HG03135 (cell line): ENCODE measurements at regions not wholly inside any gene's neighbourhood (a gene's known extent, or its start where the extent isn't known, plus 50 kb on each side); places are given as distances from the start of the nearest gene placed in this dataset.
"Not testable (repeated sequence)": the region's sequence is repeated elsewhere in the genome, so short reads cannot be mapped to it uniquely, and the experiment has no call there.

Source experiments
- ATAC-seq: cut with Tn5 transposase; IDR thresholded peaks from one replicate; pipeline ENCODE4 v1.9.1; 2021; ENCODE audit warnings: mild to moderate bottlenecking, moderate library complexity; ENCODE audit not compliant: unreplicated experiment

DNA sequence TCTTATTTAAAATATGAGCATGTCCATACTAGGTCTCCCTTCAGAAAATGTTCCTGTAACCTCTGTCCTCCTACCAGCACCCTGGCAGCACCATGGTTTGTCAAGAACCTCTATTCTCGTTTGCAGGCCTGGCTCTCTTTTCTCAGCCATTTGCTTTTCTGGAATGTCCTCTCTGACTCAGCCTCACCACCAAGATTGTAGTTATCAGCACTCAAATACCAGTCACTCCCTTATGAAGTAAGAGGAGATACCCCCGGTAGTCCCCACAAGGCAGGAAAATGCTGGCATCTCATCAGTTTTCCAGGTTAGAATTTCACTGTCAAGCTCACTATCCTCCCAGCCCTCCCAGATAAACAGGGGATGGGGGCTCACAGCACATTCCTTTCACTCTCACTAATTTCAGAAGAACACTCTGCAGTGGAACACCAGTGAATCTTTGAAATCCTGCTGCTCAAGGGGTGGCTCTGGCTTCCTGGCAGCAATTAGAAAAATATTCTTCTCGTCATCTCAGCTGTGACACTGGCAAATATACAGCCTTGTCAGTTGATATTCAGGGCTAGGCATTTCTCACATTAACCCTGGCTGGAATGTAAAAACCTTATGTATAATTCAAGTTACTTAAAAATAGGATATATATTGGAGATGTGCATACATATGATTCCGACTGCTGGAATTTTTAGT is 129.2 kb downstream of the TBX18 start:
- no peak for ATAC-seq

DNA sequence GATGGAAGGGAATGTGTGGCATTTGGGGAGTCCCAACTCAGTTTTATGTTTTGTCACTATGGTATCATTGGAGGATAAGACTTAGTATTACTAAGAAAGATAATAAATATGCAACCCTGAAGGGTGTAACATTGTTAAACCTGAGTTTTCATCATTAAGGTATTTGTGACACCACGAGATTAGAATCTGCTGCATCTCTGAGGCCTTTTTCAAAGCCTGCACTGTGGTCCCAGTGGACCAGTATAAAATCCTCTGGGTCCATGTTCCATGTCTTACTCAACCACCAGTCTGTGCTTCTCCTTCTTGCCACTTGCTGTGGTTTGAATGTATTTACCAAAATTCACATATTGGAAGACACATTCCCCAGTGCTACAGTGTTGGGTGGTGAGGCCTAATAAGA is 130.6 kb downstream of the TBX18 start:
- no peak for ATAC-seq

DNA sequence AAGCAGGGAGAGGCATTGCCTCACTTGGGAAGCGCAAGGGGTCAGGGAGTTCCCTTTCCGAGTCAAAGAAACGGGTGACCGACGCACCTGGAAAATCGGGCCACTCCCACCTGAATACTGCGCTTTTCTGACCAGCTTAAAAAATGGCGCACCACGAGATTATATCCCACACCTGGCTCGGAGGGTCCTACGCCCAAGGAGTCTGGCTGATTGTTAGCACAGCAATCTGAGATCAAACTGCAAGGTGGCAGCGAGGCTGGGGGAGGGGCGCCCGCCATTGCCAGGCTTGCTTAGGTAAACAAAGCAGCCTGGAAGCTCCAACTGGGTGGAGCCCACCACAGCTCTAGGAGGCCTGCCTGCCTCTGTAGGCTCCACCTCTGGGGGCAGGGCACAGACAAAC is 137.9 kb downstream of the TBX18 start:
- ATAC-seq: not testable (repeated sequence)

DNA sequence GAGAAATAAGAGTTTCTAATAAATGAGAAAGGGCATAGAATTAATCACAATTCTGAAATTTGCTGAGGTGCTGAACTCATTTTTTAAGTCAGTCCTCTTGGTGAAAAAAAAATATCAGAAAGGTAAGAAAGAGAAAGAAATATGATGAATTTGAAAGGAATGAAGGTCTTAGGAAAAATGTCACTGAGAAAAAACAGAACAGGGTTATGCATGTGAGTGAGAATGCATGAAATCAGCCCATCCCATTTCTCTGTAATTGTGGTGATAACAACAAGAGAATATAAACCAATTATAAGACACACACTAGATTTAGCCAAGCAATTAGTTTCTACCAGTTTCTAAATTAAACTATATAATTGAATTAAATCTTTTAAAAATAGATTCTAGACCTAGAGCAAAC is 138.9 kb downstream of the TBX18 start:
- ATAC-seq: no peak

DNA sequence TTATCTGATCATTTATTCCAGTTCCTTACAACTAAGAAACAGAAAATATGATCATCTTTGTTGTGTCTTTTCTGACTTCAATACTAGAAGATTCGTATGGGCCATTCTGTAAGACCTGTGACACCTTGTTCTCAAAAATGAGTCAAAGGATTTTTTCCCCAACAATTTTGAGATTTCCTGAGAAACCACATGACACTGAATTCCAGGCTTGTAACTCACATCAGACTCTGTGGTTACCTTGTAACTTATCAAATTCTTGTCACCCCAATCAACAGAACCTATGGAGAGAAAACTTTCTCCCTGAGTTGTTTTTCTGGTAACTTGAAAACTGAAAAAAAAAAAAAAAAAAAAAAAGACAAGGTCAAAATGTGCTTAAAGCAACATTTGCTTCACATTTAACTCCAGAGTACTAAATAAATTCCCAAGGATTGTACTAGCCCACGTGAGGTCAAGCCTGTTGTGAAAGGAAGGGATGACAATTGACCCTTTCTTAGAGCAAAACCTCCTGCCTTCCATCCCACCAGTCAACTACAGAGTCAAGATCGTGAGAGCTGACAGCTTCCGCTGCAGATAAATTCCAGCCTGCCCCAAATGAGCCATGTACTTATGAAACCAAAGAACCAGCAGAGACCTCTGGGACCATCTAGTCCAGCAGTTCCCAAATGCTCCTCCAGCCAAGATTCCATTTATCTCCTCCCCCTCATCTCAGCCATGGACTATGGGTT is 140.3 kb downstream of the TBX18 start:
- ATAC-seq: no peak

DNA sequence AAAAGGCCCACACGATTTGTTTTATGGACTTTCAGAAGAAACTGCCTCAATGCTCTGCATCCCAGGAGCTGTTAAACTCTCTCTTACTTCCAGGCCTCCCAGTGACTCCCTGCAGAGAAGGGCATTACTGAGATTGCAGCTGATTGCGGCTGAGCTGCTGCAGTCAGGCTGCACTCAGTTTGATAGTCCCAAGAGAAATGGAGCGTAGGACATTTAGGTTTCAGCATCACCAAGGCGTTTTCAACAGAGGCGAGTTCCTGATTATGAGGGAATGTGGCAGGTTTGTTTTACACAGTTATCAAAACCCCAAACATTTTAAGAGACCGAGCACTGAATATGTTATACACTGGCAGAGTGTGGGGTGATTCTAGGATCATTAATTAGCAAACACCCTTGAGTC is 145.6 kb downstream of the TBX18 start:
- ATAC-seq: no peak

DNA sequence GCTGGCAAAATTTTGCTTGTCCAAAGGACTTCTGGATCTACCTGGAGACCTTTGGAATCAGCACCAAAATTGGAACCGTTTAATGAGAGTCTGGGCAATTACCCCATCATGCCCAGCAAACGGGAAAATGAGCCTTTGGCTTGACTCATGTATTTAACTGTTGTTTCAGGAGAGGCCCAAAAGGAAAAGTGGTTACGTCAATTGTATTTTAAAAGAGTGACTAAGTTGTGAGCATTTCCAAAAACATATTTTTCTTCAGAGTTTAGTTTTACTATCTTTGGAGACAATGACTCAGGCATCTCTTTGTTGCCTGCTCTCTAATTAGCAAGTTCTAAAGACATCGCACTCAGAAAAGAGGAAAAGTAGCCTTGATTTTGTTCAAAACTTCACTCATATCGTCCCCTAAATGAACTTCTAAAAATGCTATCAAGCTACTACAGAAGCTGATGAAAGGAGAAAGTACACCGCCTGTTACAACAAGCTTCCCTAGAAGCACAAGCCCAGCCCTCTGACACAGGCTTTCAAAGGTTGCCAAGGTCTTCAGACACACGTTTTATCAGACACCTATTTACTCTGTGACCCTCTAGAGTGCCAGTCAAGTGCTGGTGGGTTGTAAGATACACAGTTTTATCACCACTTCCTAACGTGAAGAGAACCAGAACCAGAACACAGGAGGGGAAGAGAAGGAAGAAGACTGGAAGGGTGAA is 146.2 kb downstream of the TBX18 start:
- ATAC-seq: no peak

DNA sequence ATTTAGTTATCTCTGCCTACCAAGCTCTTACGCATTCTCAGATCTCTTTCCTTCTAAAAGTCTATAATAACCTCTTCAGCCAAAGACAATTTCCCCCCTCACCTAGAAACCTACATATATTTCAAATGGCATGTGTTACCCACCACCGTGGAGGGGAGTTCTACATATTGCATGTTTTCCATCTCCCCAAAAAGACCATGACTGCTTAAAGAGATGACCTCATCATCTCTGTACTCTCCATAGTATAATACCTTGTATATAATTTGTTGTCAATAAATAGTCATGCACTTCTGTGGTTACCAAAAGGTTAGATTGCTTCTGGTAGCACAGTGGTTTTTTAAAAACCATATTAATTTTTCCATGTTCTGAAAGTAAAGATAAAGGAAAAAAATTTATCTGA is 148.4 kb downstream of the TBX18 start:
- no peak for ATAC-seq

DNA sequence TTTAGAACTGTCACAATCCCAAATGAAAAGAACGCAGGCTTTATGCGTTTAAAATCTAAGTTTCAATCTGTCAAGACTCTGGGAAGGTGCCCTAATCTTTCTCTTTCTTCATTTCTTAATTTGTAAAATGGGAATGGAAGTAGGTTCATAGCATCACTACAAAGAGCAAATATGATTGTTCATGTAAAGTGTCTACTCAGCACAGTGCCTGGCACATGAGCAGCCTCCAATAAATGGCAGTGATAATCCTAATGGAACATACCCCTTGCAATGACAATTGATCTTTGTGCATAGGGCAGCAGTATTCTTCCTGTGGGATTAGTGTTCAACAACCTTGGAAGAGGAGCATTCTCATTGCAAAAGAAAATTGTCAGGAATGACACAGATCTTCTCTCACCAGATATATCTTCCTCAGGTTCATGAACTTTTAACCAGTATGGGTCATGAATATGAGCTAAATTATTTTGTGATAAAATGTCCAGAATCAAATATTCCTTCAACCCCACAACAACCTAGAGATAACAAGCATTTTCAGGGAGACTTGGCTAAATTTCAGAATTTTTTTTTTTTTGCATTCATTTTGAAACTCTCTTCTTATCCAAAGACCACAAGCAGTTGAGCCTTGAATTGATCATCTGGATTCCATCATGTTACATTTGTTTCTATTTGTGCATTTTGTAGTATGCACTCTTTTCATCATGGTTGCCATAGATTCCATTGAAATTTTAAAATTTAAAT is 149.1 kb downstream of the TBX18 start:
- ATAC-seq: no peak

DNA sequence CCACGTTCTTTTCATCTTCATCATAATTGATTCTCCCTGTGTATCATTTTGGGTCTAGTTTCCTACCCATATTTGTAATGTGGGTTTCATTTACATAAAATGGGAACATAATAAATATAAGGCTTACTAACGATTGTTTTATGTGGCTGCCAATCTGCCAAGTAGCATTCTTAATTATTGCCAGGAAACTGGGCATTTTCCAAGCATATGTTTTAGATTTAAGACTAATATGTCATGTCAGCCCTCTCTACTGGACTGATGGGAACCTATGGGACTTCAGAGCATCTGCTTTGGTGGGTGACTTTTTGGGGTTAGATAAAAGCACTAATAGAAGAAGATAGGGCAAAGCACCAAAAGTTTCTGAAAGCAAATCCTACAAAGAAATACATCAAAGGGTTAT is 157.5 kb downstream of the TBX18 start:
- no peak for ATAC-seq

DNA sequence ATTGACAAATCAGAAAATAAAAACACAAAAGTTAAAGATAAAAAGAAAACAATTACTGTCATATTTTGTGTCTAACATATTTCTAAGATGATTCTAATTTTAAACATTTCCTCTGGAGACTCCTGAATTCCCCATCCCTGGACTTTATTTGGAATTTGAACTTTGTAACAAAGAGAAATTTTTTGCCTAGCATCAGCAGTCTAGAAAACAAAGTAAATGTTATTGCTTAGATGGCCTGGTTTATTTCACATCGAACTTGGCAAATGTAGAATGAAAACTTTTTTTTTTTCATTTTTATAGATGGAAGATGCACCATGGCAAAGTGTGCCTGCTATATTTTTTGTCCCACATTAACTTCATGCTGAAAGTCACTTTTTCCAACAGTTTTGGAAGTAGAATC is 159.1 kb downstream of the TBX18 start:
- no peak for ATAC-seq

DNA sequence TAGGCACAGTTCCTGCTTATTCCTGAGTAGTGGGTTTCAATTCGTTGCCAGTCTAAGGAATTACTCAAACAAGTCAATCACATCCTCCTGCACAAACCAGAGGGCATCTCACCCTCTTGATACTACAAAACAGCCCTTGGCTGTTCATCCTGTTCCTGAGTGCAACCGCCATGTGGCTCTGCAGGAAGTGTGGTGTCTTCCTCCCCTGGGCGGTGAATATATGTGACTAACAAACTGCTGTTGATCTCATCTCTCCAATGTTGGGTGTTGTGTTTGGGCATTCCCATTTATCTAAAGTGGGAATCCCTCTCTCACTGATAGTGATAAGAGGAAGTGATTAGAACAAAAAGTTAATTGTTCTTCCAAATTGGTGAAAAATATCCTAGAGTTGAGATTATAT is 163.0 kb downstream of the TBX18 start:
- no peak for ATAC-seq

DNA sequence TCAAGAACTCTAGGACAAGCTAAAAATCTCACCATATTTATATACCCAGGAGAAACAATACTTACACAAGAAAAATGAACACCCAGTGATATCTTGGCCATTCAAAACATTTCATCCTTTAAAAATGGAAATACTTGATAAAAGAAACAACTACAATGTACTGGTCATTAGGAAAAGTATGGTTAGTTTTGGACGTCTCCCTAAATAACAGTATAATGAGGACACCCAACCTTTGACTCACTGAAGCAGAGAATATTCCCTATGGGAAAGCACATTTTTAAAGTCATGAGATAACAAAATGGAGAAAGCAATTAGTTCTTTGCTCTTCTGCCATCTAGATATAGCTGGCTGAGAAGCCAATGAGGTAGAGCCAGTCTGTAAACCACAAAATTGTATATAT is 164.4 kb downstream of the TBX18 start:
- ATAC-seq: no peak

DNA sequence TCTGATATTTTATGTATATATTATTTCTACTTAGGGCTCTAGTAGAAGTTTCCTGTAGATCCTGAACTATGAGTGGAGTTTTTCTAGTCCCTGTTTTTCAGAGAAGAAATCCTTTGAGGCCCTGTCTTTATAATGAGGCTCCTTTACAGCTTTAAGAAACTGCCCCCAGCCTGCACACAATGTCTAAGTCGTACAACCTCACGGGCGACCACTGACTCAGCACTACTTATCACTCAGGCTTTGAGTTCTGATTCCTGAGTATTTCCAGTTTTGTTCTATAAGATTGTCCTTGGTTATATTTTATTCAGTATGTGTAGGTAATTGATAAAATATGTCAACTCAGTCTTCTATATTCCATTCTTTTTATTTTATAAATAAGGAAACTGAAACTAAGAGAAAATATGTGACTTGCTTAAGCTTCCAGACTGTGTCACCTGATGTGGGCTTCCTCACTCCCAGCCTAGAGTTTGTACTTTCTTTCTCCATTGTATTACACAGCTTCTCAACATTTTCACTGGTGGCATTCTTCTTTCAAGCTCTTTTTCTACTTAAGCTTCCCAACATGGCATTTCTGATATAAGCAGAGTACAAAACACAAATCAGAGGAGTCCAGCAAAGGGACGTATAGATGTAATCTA is 167.0 kb downstream of the TBX18 start:
- no peak for ATAC-seq

DNA sequence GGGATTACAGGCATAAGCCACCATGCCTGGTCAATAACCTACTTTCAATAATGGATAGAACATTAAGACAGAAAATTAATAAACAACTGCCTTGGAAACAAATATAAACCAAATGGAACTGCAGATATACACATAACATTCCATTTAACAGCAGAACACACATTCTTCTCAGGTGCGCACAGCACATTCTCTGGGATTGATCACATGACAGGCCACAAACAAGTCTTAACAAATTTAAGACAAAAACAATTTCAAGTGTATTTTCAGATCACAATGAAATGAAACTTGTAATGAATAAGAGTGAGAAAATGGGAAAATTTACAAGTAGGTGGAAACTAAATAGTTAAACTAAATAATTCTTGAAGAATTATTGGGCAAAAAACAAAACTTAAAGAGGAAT is 167.9 kb downstream of the TBX18 start:
- no peak for ATAC-seq

DNA sequence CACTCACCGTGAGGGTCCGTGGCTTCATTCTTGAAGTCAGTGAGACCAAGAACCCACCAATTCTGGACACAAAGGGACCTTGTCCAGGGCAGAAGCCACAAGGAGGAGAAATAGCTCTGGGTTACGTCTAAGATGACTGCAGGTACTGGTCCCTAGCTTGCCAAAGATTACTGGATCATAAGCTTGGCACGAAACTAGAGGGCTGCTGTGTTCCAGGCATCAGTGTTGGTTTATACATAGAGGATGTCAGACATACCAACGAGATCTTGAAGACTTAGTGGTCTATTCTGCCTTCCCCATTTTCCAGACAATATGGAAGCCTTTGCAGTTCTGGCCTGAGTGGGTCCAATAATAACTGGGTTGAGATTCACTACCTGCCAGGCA is 175.7 kb downstream of the TBX18 start:
- no peak for ATAC-seq

DNA sequence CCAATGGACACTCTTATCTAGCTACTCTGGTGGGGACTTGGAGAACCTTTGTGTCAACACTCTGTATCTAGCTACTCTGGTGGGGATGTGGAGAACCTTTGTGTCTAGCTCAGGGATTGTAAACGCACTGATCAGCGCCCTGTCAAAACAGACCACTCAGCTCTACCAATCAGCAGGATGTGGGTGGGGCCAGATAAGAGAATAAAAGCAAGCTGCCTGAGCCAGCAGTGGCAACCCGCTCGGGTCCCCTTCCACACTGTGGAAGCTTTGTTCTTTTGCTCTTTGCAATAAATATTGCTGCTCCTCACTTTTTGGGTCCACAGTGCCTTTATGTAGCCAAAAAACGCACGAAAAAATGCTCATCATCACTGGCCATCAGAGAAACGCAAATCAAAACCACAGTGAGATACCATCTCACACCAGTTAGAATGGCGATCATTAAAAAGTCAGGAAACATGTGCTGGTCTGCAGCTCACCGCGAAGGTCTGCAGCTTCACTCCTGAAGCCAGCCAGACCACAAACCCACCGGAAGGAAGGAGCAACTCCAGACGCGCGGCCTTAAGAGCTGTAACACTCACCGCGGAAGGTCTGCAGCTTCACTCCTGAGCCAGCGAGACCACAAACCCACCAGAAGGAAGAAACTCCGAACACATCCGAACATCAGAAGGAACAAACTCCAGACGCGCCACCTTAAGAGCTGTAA is 176.3 kb downstream of the TBX18 start:
- not testable (repeated sequence) for ATAC-seq

DNA sequence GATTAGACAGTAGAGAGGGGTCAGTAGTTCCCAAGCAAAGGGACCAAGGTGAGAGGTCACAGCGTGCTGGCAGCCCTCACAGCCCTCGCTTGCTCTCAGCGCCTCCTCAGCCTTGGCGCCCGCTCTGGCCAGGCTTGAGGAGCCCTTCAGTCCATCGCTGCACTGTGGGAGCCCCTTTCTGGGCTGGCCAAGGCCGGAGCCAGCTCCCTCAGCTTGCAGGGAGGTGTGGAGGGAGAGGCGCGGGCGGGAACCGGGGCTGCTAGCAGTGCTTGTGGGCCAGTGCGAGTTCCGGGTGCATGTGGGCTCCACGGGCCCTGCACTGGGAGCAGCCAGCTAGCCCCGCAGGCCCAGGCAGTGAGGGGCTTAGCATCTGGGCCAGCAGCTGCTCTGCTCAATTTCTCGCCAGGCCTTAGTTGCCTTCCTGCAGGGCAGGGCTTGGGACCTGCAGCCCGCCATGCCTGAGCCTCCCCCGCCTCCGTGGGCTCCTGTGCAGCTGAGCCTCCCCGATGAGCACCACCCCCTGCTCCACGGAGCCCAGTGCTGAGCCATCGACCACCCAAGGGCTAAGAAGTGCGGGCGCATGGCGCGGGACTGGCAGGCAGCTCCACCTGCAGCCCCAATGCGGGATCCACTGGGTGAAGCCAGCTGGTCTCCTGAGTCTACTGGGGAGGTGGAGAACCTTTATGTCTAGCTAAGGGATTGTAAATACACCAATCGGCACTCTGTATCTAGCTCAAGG is 177.0 kb downstream of the TBX18 start:
- not testable (repeated sequence) for ATAC-seq

DNA sequence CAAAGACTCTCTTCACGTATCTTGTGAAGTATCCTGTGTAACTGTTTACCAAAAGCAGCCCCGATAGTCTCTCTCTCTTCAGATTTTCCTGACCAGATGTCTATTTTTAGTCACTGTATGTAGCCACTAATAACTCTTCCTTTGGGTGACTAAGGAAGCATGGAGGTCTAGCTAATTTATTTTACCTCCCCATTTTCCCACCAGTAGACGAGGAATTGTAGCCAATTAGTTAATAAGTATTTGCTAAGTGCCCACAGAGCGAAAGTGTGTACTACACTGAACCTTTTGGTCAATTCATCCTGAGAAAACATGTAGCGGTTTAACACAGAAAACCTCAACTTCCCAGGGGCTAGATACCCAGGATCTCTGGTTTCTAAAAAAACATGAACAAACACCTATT is 180.6 kb downstream of the TBX18 start:
- ATAC-seq: no peak

DNA sequence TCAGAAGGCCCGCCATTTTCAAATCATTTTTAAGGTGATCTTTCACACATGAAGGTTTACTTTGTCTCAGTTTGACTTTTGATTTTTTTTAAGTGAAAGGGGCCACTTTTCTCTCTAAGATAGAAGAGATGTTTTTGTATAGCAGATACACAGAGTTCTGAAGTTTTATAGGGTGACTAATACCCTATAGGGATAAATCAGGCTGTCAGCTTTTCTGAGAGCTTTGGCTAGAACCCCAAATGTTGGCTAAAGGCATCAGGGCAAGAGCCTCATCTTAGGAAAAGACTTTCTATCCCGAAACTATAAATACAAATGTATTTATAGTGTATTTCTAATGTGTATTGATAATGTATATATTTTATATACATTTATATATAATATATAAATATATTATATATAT is 181.4 kb downstream of the TBX18 start:
- ATAC-seq: no peak
